Endothelial cell (in vitro differentiated cells): ENCODE measurements at regions not wholly inside any gene's neighbourhood (a gene's known extent, or its start where the extent isn't known, plus 50 kb on each side); places are given as distances from the start of the nearest gene placed in this dataset.

ENCODE experiments used
- DNase-seq: peaks from one replicate; pipeline ENCODE4 v3.0.0; 2021; ENCODE audit warnings: low spot score
- H3K27ac Mint-ChIP-seq: one replicate; pipeline ENCODE4 v1.8.0; 2021; ENCODE audit warnings: mixed read lengths, inconsistent platforms; ENCODE audit not compliant: unreplicated experiment
- H3K27me3 Mint-ChIP-seq: one replicate; pipeline ENCODE4 v1.8.0; 2021; ENCODE audit warnings: mild to moderate bottlenecking, moderate library complexity, mixed read lengths, inconsistent platforms; ENCODE audit not compliant: unreplicated experiment
- H3K36me3 Mint-ChIP-seq: one replicate; pipeline ENCODE4 v1.8.0; 2021; ENCODE audit warnings: mild to moderate bottlenecking, low read depth, mixed read lengths, inconsistent platforms; ENCODE audit not compliant: unreplicated experiment
- H3K4me1 Mint-ChIP-seq: one replicate; pipeline ENCODE4 v1.8.0; 2021; ENCODE audit warnings: mild to moderate bottlenecking, mixed read lengths, inconsistent platforms; ENCODE audit not compliant: unreplicated experiment
- H3K4me3 Mint-ChIP-seq: one replicate; pipeline ENCODE4 v1.8.0; 2021; ENCODE audit warnings: mild to moderate bottlenecking, mixed read lengths, inconsistent platforms; ENCODE audit not compliant: unreplicated experiment
- H3K9me3 Mint-ChIP-seq: one replicate; pipeline ENCODE4 v1.8.0; 2021; ENCODE audit warnings: mixed read lengths, inconsistent platforms; ENCODE audit not compliant: unreplicated experiment
- TF ChIP-seq, protein P1 (sequence below): fragments of 200-600 bp; sonication (generic); IDR thresholded peaks from one replicate; pipeline ENCODE4 v1.5.0; 2021; ENCODE audit warnings: antibody characterized with exemption; ENCODE audit not compliant: unreplicated experiment

DNA sequence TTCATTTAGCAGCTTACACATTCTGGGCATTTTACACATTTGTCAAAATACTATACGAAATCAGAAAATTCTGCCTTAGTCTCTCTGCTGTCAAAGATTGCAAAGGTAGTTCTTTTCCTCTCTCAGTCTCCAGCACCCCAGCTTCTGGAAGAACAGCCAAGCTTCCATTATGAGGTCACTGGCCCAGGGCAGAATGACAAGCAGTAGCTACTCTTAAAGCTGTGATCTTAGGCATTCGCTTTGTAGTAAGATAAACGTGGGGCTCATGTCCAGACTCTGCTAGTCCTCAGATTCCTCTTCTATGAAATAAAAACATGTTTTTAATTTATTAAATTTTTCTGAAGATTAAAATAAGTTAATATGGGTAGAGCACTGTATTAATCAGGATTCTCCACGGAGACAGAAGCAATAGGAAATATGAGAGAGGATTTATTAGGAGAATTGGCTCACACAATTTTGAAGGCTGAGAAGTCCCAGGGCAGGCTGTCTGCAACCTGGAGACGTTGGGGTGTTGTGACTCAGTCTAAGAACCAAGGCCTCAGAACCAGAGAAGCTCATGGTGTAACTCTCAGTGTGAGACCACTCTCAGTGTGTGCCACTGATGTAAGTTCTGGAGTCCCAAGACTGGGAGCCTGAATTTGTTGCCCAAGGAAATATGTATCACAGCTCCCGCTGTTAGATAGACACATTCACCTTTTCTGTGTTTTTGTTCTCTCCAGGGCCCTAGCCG is 201.2 kb downstream of the CMPK2 start:
- H3K36me3 Mint-ChIP-seq: no peaks in the 10 kb centered on the region
- no peak overlapping the region for H3K27ac Mint-ChIP-seq
- peaks cover 3% of the 10 kb centered on the region for H3K27me3 Mint-ChIP-seq
- H3K4me1 Mint-ChIP-seq: no peaks in the 10 kb centered on the region
- no peaks in the 10 kb centered on the region for H3K9me3 Mint-ChIP-seq
- H3K4me3 Mint-ChIP-seq: no peak overlapping the region
- TF ChIP-seq, protein P1, sequence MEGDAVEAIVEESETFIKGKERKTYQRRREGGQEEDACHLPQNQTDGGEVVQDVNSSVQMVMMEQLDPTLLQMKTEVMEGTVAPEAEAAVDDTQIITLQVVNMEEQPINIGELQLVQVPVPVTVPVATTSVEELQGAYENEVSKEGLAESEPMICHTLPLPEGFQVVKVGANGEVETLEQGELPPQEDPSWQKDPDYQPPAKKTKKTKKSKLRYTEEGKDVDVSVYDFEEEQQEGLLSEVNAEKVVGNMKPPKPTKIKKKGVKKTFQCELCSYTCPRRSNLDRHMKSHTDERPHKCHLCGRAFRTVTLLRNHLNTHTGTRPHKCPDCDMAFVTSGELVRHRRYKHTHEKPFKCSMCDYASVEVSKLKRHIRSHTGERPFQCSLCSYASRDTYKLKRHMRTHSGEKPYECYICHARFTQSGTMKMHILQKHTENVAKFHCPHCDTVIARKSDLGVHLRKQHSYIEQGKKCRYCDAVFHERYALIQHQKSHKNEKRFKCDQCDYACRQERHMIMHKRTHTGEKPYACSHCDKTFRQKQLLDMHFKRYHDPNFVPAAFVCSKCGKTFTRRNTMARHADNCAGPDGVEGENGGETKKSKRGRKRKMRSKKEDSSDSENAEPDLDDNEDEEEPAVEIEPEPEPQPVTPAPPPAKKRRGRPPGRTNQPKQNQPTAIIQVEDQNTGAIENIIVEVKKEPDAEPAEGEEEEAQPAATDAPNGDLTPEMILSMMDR: no peak
- no peak for DNase-seq

DNA sequence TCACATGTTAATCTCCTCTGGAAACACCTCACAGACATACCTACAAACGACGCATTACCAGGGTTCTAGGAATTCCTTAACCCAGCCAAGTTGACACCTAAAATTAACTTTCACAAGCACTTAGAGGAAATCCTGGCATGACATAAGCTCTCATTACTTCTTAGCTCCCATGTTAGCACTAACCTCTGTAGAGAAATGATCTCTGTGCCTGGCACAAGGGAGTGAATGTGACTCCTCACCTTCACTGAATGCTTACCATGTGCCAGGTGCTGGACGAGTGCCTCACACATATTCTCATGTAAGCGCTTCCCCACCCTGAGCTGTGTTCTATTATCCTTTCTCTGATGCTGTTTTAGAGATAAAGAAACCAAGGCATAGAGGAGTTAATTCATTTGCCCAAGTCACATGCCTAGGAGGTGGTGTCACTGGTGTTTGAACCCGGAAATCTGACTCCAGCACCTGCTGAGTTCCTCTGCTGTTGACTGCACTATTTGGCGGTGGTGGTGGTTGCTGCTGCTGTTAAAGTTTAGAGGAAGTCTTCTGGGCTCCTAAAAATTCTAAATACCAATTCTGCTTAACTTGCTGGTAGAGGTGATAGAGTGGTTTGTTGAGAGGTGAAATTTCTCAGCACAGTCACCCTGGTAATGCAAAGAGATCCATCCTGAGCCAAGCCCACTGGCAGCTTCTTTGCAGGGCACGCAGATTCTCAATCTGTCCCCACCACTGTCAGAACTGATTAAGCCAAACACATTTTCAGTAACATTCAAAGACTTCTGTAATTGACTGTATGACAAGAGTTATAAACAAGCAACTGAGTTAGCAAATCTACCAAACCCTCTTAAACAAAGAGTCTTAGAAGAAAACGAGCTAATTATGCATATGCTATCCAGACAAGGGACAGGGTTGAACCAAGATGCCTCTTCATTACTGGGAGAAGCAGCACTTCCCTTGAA is 200.3 kb downstream of the CMPK2 start:
- Mint-ChIP-seq H3K4me1 (no peaks in the 10 kb centered on the region), H3K27ac (no peak overlapping the region), H3K4me3 (no peak overlapping the region), H3K9me3 (no peaks in the 10 kb centered on the region), H3K27me3 (peaks cover 1% of the 10 kb centered on the region), H3K36me3 (no peaks in the 10 kb centered on the region)
- TF ChIP-seq, protein P1: no peak
- DNase-seq: no peak

DNA sequence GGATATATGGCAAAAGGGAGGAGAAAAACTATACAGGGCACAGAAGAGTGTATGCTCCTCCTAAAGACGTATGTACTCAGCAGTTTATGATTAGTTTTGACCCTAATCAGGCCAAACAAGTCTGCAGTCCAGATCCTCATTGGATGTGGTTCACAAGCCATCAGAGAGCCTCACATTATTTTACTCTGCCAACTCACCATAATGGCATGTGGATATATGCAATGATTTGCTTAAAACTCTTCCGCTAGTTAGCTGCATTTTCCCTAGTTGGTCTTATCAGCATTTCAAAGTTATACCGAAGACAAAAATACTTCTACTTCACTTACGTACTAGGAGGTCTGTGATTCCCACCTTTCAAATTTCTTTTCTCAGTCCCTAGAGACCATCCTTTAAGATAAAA is 198.4 kb downstream of the CMPK2 start:
- no peak for DNase-seq
- H3K9me3 Mint-ChIP-seq: no peaks in the 10 kb centered on the region
- H3K4me1 Mint-ChIP-seq: no peaks in the 10 kb centered on the region
- H3K4me3 Mint-ChIP-seq: no peak overlapping the region
- H3K27ac Mint-ChIP-seq: no peak overlapping the region
- H3K36me3 Mint-ChIP-seq: no peaks in the 10 kb centered on the region
- H3K27me3 Mint-ChIP-seq: peaks cover 1% of the 10 kb centered on the region
- TF ChIP-seq, protein P1: no peak

DNA sequence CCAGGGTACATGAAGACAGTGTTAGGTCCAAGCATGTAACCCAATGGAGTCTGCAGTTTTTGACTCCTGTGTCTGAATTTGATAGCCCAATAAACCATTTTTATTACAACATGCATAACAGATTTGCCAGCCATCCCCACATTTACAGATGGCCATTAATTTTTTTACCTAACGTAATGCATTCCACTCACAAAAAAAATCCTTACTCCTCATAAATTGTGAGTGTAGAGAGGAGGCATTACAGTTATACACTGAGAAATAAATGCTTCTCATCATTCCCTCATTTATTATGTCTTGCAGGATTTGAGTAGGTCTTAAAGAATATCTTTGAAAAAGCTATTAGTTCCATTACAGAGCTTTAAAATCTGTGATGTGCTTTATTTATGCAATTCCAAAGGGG is 193.8 kb downstream of the CMPK2 start:
- Mint-ChIP-seq H3K9me3 (no peaks in the 10 kb centered on the region), H3K4me1 (peaks cover 3% of the 10 kb centered on the region), H3K27ac (no peak overlapping the region), H3K4me3 (no peak overlapping the region), H3K27me3 (peaks cover 2% of the 10 kb centered on the region), H3K36me3 (no peaks in the 10 kb centered on the region)
- TF ChIP-seq, protein P1: no peak
- no peak for DNase-seq

DNA sequence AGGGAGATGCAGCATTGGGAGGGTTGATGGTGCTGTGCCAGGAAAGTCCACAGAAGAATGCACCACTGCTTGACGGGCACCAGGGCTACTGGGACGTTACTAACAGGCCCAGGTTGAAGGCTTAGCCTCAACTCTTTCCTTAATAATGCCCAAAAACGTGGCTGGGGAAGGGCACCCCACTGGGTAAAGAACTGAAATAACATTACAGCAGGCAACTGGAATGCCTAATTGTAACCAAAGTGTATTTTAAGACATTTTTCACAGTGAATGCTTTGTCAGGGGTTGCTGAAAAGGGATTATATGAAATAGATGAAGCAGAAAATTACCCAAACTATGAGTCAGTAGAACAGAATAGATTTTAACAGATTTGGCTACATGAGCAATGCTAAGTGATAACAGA is 191.3 kb downstream of the CMPK2 start:
- no peak overlapping the region for H3K4me3 Mint-ChIP-seq
- H3K27ac Mint-ChIP-seq: no peak overlapping the region
- H3K36me3 Mint-ChIP-seq: no peaks in the 10 kb centered on the region
- TF ChIP-seq, protein P1: no peak
- H3K27me3 Mint-ChIP-seq: peaks cover 2% of the 10 kb centered on the region
- H3K4me1 Mint-ChIP-seq: peaks cover 3% of the 10 kb centered on the region
- DNase-seq: no peak
- H3K9me3 Mint-ChIP-seq: no peaks in the 10 kb centered on the region
